NB4 (cell line): ENCODE measurements at regions not wholly inside any gene's neighbourhood (a gene's known extent, or its start where the extent isn't known, plus 50 kb on each side); places are given as distances from the start of the nearest gene placed in this dataset.

Experiments used
- CTCF ChIP-seq: IDR thresholded peaks from one replicate; pipeline ENCODE4 v1.5.1; 2012; ENCODE audit warnings: low read depth, low read length
- POLR2A ChIP-seq: IDR thresholded peaks from 2 replicates; pipeline ENCODE4 v1.6.1; 2011; ENCODE audit warnings: mild to moderate bottlenecking; ENCODE audit not compliant: insufficient read length; ENCODE audit errors: extremely low read depth

- TF ChIP-seq CTCF (no peak), POLR2A (no peak)
These were observed 59.4 kb upstream of the GK2 start for GRCh38 chr4:79467246-79467932.
